ENCODE measurements at regions not wholly inside any gene's neighbourhood (a gene's known extent, or its start where the extent isn't known, plus 50 kb on each side); places are given as distances from the start of the nearest gene placed in this dataset.

GRCh38 chr3:194782698-194783404 is 97.2 kb downstream of the FAM43A start:
- no peaks in the 10 kb centered on the region for H3K9me3 ChIP-seq (ENCODE audit: control insufficient read depth, insufficient read depth, low read length)
- no peaks in the 10 kb centered on the region for H3K4me1 ChIP-seq (ENCODE audit: control insufficient read depth, insufficient read depth, low read length)
- H3K27ac ChIP-seq (ENCODE audit: low read depth, low read length): no peak overlapping the region
- H3K36me3 ChIP-seq (ENCODE audit: control insufficient read depth, insufficient read depth, low read length): no peaks in the 10 kb centered on the region
- no peak overlapping the region for H3K9ac ChIP-seq (ENCODE audit: low read depth, low read length)
- no peaks in the 10 kb centered on the region for H3K27me3 ChIP-seq (ENCODE audit: control insufficient read depth, insufficient read depth, low read length)
- no peak overlapping the region for H3K4me3 ChIP-seq (ENCODE audit: low read depth, low read length)

GRCh38 chr3:194784361-194784760 is 98.7 kb downstream of the FAM43A start:
- H3K27me3 ChIP-seq (ENCODE audit: control insufficient read depth, insufficient read depth, low read length): no peaks in the 10 kb centered on the region
- no peaks in the 10 kb centered on the region for H3K4me1 ChIP-seq (ENCODE audit: control insufficient read depth, insufficient read depth, low read length)
- H3K9me3 ChIP-seq (ENCODE audit: control insufficient read depth, insufficient read depth, low read length): no peaks in the 10 kb centered on the region
- no peak overlapping the region for H3K27ac ChIP-seq (ENCODE audit: low read depth, low read length)
- no peak overlapping the region for H3K9ac ChIP-seq (ENCODE audit: low read depth, low read length)
- H3K4me3 ChIP-seq (ENCODE audit: low read depth, low read length): no peak overlapping the region
- H3K36me3 ChIP-seq (ENCODE audit: control insufficient read depth, insufficient read depth, low read length): no peaks in the 10 kb centered on the region

GRCh38 chr3:194785315-194785714 is 99.6 kb downstream of the FAM43A start:
- H3K27ac ChIP-seq (ENCODE audit: low read depth, low read length): no peak overlapping the region
- no peak overlapping the region for H3K9ac ChIP-seq (ENCODE audit: low read depth, low read length)

GRCh38 chr3:194787072-194787471 is 101.4 kb downstream of the FAM43A start:
- Histone ChIP-seq H3K4me1 (ENCODE audit: control insufficient read depth, insufficient read depth, low read length) (no peaks in the 10 kb centered on the region), H3K27me3 (ENCODE audit: control insufficient read depth, insufficient read depth, low read length) (no peaks in the 10 kb centered on the region), H3K9ac (ENCODE audit: low read depth, low read length) (no peak overlapping the region), H3K27ac (ENCODE audit: low read depth, low read length) (no peak overlapping the region), H3K4me3 (ENCODE audit: low read depth, low read length) (no peak overlapping the region), H3K36me3 (ENCODE audit: control insufficient read depth, insufficient read depth, low read length) (no peaks in the 10 kb centered on the region), H3K9me3 (ENCODE audit: control insufficient read depth, insufficient read depth, low read length) (no peaks in the 10 kb centered on the region)

More at GRCh38 chr3:194785315-194785714, 99.6 kb downstream of the FAM43A start:
- Histone ChIP-seq H3K36me3 (ENCODE audit: control insufficient read depth, insufficient read depth, low read length) (no peaks in the 10 kb centered on the region), H3K4me3 (ENCODE audit: low read depth, low read length) (no peak overlapping the region), H3K9me3 (ENCODE audit: control insufficient read depth, insufficient read depth, low read length) (no peaks in the 10 kb centered on the region), H3K27me3 (ENCODE audit: control insufficient read depth, insufficient read depth, low read length) (no peaks in the 10 kb centered on the region), H3K4me1 (ENCODE audit: control insufficient read depth, insufficient read depth, low read length) (no peaks in the 10 kb centered on the region)

- no peaks in the 10 kb centered on the region for H3K9me3 ChIP-seq (ENCODE audit: control insufficient read depth, insufficient read depth, low read length)
- no peak overlapping the region for H3K27ac ChIP-seq (ENCODE audit: low read depth, low read length)
- no peak overlapping the region for H3K9ac ChIP-seq (ENCODE audit: low read depth, low read length)
- H3K4me3 ChIP-seq (ENCODE audit: low read depth, low read length): no peak overlapping the region
- H3K36me3 ChIP-seq (ENCODE audit: control insufficient read depth, insufficient read depth, low read length): no peaks in the 10 kb centered on the region
- H3K27me3 ChIP-seq (ENCODE audit: control insufficient read depth, insufficient read depth, low read length): no peaks in the 10 kb centered on the region
- no peaks in the 10 kb centered on the region for H3K4me1 ChIP-seq (ENCODE audit: control insufficient read depth, insufficient read depth, low read length)
Measured at GRCh38 chr3:194787650-194788049, 102.0 kb downstream of the FAM43A start.

GRCh38 chr3:194792368-194792767 is 106.7 kb downstream of the FAM43A start:
- H3K4me3 ChIP-seq (ENCODE audit: low read depth, low read length): no peak overlapping the region
- no peaks in the 10 kb centered on the region for H3K36me3 ChIP-seq (ENCODE audit: control insufficient read depth, insufficient read depth, low read length)
- H3K9me3 ChIP-seq (ENCODE audit: control insufficient read depth, insufficient read depth, low read length): no peaks in the 10 kb centered on the region; the same call in 1 of the 2 replicates
- H3K9ac ChIP-seq (ENCODE audit: low read depth, low read length): no peak overlapping the region
- H3K27ac ChIP-seq (ENCODE audit: low read depth, low read length): no peak overlapping the region
- H3K4me1 ChIP-seq (ENCODE audit: control insufficient read depth, insufficient read depth, low read length): no peaks in the 10 kb centered on the region
- no peaks in the 10 kb centered on the region for H3K27me3 ChIP-seq (ENCODE audit: control insufficient read depth, insufficient read depth, low read length)

GRCh38 chr3:194797555-194798250 is 112.0 kb downstream of the FAM43A start:
- no peaks in the 10 kb centered on the region; the same call in 1 of the 2 replicates for H3K9me3 ChIP-seq (ENCODE audit: control insufficient read depth, insufficient read depth, low read length)
- H3K9ac ChIP-seq (ENCODE audit: low read depth, low read length): no peak overlapping the region
- peaks cover 8% of the 10 kb centered on the region; the same call in 1 of the 2 replicates for H3K4me1 ChIP-seq (ENCODE audit: control insufficient read depth, insufficient read depth, low read length)
- no peak overlapping the region for H3K27ac ChIP-seq (ENCODE audit: low read depth, low read length)
- no peak overlapping the region for H3K4me3 ChIP-seq (ENCODE audit: low read depth, low read length)
- H3K27me3 ChIP-seq (ENCODE audit: control insufficient read depth, insufficient read depth, low read length): no peaks in the 10 kb centered on the region
- H3K36me3 ChIP-seq (ENCODE audit: control insufficient read depth, insufficient read depth, low read length): no peaks in the 10 kb centered on the region

- Histone ChIP-seq H3K27me3 (ENCODE audit: control insufficient read depth, insufficient read depth, low read length) (no peaks in the 10 kb centered on the region), H3K27ac (ENCODE audit: low read depth, low read length) (no peak overlapping the region), H3K4me3 (ENCODE audit: low read depth, low read length) (no peak overlapping the region)
Measured at GRCh38 chr3:194798486-194798885, 112.8 kb downstream of the FAM43A start.

GRCh38 chr3:194800002-194800401 is 114.3 kb downstream of the FAM43A start:
- Histone ChIP-seq H3K27ac (ENCODE audit: low read depth, low read length) (no peak overlapping the region), H3K4me3 (ENCODE audit: low read depth, low read length) (no peak overlapping the region), H3K36me3 (ENCODE audit: control insufficient read depth, insufficient read depth, low read length) (no peaks in the 10 kb centered on the region), H3K4me1 (ENCODE audit: control insufficient read depth, insufficient read depth, low read length) (peaks cover 8% of the 10 kb centered on the region; the same call in 1 of the 2 replicates), H3K27me3 (ENCODE audit: control insufficient read depth, insufficient read depth, low read length) (no peaks in the 10 kb centered on the region), H3K9me3 (ENCODE audit: control insufficient read depth, insufficient read depth, low read length) (no peaks in the 10 kb centered on the region; the same call in 1 of the 2 replicates), H3K9ac (ENCODE audit: low read depth, low read length) (no peak overlapping the region)

More at GRCh38 chr3:194798486-194798885, 112.8 kb downstream of the FAM43A start:
- Histone ChIP-seq H3K9ac (ENCODE audit: low read depth, low read length) (no peak overlapping the region), H3K4me1 (ENCODE audit: control insufficient read depth, insufficient read depth, low read length) (peaks cover 8% of the 10 kb centered on the region; the same call in 1 of the 2 replicates), H3K36me3 (ENCODE audit: control insufficient read depth, insufficient read depth, low read length) (no peaks in the 10 kb centered on the region), H3K9me3 (ENCODE audit: control insufficient read depth, insufficient read depth, low read length) (no peaks in the 10 kb centered on the region; the same call in 1 of the 2 replicates)

- H3K36me3 ChIP-seq (ENCODE audit: control insufficient read depth, insufficient read depth, low read length): no peaks in the 10 kb centered on the region
- peak overlapping the region; percentile 12 for H3K27ac ChIP-seq (ENCODE audit: low read depth, low read length)
- H3K4me3 ChIP-seq (ENCODE audit: low read depth, low read length): no peak overlapping the region
- no peaks in the 10 kb centered on the region for H3K27me3 ChIP-seq (ENCODE audit: control insufficient read depth, insufficient read depth, low read length)
- peaks cover 8% of the 10 kb centered on the region; the same call in 1 of the 2 replicates for H3K4me1 ChIP-seq (ENCODE audit: control insufficient read depth, insufficient read depth, low read length)
- no peaks in the 10 kb centered on the region for H3K9me3 ChIP-seq (ENCODE audit: control insufficient read depth, insufficient read depth, low read length)
- no peak overlapping the region for H3K9ac ChIP-seq (ENCODE audit: low read depth, low read length)
Measured at GRCh38 chr3:194801461-194802432, 116.1 kb downstream of the FAM43A start.
